SK-N-MC (cell line): ENCODE measurements at regions not wholly inside any gene's neighbourhood (a gene's known extent, or its start where the extent isn't known, plus 50 kb on each side); places are given as distances from the start of the nearest gene placed in this dataset.

Experiments used
- EZH2 ChIP-seq: fragments of 200-600 bp; sonication (generic); IDR thresholded peaks from one replicate; pipeline ENCODE4 v1.6.1; 2017; ENCODE audit warnings: antibody characterized with exemption
- FOXP2 ChIP-seq: optimal IDR thresholded peaks from 2 replicates; pipeline ENCODE3; 2011; ENCODE audit warnings: mild to moderate bottlenecking, moderate library complexity; ENCODE audit not compliant: insufficient read depth; ENCODE audit errors: extremely low read length, control extremely low read depth
- POLR2AphosphoS5 ChIP-seq: IDR thresholded peaks from 2 replicates; pipeline ENCODE4 v1.6.1; 2012; ENCODE audit warnings: mild to moderate bottlenecking, low read depth, low read length, borderline replicate concordance

DNA sequence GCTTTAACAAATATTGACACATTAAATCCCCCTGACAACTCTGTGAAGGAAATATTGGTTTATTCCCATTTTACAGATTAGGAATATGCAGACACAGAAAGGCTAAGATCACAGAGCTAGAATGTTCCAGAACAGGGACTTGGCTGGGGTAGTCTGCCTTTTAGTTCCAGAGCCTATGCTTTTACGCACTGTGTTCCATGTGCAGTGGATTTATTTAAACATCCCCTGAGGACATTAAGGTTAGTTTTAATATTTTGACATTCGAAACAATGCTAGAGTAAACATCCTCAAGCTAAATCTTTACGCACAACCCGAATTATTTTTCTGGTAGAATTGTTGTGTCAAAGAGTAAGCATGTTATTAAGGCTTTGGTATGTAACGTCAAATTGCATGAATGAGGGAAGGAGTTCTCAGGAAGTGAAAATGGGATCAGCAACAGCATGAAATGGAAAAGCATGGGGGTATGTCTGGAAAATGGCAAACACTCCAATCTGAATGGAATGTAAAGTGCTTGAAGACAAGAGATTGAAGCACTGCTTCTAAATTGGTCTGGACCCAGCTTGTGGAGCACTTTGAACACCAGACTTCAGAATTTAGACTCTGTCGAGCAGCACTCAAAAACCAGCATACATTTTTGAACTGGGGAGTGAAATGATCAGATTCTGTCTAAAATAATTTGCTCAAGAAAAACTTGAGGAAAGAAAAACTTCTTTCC, 429.9 kb downstream of the CD83 start:
- TF ChIP-seq POLR2AphosphoS5 (no peak), EZH2 (no peak), FOXP2 (no peak)
